ENCODE measurements at regions not wholly inside any gene's neighbourhood (a gene's known extent, or its start where the extent isn't known, plus 50 kb on each side); places are given as distances from the start of the nearest gene placed in this dataset.

DNA sequence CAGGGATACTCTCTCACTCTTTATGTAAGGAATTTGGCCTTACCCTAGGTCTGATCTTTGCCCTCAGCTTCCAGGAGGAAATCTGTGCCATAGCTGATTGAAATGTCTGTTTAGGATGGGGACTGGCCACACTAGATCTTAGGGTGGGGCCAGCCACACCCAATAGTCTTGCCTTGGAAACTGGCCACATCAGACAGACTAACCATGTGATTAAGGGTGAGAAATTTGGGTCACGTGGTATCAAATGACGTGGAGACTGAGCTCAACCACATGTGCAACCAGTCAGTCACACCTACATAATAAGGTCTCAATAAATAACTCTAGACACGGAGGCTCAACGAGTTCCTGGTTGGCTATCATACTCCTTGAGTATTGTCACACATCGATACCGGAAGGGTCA lies 113.5 kb downstream of the CNTN3 start:
- TF ChIP-seq, protein P1, sequence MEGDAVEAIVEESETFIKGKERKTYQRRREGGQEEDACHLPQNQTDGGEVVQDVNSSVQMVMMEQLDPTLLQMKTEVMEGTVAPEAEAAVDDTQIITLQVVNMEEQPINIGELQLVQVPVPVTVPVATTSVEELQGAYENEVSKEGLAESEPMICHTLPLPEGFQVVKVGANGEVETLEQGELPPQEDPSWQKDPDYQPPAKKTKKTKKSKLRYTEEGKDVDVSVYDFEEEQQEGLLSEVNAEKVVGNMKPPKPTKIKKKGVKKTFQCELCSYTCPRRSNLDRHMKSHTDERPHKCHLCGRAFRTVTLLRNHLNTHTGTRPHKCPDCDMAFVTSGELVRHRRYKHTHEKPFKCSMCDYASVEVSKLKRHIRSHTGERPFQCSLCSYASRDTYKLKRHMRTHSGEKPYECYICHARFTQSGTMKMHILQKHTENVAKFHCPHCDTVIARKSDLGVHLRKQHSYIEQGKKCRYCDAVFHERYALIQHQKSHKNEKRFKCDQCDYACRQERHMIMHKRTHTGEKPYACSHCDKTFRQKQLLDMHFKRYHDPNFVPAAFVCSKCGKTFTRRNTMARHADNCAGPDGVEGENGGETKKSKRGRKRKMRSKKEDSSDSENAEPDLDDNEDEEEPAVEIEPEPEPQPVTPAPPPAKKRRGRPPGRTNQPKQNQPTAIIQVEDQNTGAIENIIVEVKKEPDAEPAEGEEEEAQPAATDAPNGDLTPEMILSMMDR (conservative IDR thresholded peaks at IDR 0.05; ENCODE audit: low read depth, low read length) = no peak
- no peak for TF ChIP-seq EZH2 (IDR thresholded peaks at IDR 0.05; ENCODE audit: borderline replicate concordance, low read depth, low read length, poor library complexity, severe bottlenecking)
